Liver (tissue), 2 donors: ENCODE measurements at regions not wholly inside any gene's neighbourhood (a gene's known extent, or its start where the extent isn't known, plus 50 kb on each side); places are given as distances from the start of the nearest gene placed in this dataset.

Source experiments
- YY1 ChIP-seq: IDR thresholded peaks from 2 replicates; pipeline ENCODE4 v1.6.1; 2016; ENCODE audit warnings: antibody characterized with exemption, mild to moderate bottlenecking
- TF ChIP-seq, protein P1 (sequence below): IDR thresholded peaks from 2 replicates; pipeline ENCODE4 v1.6.1; 2016; ENCODE audit warnings: antibody characterized with exemption, mild to moderate bottlenecking
- TF ChIP-seq, protein P2 (sequence below): fragments of 150-350 bp; IDR thresholded peaks from 2 replicates; pipeline ENCODE4 v1.5.1; 2017; ENCODE audit warnings: improper control_type of control experiment, low read depth, low read length; ENCODE audit not compliant: missing input control
- donor health status: healthy.

DNA sequence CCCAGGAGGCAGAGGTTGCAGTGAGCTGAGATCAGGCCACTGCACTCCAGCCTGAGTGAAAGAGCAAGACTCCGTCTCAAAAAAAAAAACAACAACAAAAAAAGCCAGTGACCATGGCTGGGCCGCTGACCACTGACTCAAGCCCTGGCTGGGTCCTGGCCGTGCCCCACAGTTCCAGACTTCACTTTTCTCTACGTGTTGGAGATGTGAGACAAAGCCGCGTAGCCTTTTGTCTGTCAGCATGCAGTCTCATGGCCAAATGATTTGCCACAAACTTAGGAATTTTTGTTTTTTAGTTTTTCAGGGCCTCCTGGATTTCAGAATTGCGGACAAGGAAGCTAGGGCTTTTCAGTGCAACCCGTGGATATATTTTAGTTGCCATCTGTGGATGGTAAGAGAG lies 89.3 kb upstream of the CIBAR2 start:
- TF ChIP-seq, protein P1, sequence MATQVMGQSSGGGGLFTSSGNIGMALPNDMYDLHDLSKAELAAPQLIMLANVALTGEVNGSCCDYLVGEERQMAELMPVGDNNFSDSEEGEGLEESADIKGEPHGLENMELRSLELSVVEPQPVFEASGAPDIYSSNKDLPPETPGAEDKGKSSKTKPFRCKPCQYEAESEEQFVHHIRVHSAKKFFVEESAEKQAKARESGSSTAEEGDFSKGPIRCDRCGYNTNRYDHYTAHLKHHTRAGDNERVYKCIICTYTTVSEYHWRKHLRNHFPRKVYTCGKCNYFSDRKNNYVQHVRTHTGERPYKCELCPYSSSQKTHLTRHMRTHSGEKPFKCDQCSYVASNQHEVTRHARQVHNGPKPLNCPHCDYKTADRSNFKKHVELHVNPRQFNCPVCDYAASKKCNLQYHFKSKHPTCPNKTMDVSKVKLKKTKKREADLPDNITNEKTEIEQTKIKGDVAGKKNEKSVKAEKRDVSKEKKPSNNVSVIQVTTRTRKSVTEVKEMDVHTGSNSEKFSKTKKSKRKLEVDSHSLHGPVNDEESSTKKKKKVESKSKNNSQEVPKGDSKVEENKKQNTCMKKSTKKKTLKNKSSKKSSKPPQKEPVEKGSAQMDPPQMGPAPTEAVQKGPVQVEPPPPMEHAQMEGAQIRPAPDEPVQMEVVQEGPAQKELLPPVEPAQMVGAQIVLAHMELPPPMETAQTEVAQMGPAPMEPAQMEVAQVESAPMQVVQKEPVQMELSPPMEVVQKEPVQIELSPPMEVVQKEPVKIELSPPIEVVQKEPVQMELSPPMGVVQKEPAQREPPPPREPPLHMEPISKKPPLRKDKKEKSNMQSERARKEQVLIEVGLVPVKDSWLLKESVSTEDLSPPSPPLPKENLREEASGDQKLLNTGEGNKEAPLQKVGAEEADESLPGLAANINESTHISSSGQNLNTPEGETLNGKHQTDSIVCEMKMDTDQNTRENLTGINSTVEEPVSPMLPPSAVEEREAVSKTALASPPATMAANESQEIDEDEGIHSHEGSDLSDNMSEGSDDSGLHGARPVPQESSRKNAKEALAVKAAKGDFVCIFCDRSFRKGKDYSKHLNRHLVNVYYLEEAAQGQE, result no peak
- TF ChIP-seq YY1, result no peak
- TF ChIP-seq, protein P2, sequence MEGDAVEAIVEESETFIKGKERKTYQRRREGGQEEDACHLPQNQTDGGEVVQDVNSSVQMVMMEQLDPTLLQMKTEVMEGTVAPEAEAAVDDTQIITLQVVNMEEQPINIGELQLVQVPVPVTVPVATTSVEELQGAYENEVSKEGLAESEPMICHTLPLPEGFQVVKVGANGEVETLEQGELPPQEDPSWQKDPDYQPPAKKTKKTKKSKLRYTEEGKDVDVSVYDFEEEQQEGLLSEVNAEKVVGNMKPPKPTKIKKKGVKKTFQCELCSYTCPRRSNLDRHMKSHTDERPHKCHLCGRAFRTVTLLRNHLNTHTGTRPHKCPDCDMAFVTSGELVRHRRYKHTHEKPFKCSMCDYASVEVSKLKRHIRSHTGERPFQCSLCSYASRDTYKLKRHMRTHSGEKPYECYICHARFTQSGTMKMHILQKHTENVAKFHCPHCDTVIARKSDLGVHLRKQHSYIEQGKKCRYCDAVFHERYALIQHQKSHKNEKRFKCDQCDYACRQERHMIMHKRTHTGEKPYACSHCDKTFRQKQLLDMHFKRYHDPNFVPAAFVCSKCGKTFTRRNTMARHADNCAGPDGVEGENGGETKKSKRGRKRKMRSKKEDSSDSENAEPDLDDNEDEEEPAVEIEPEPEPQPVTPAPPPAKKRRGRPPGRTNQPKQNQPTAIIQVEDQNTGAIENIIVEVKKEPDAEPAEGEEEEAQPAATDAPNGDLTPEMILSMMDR, result no peak
